ENCODE measurements at regions not wholly inside any gene's neighbourhood (a gene's known extent, or its start where the extent isn't known, plus 50 kb on each side); places are given as distances from the start of the nearest gene placed in this dataset.

DNA sequence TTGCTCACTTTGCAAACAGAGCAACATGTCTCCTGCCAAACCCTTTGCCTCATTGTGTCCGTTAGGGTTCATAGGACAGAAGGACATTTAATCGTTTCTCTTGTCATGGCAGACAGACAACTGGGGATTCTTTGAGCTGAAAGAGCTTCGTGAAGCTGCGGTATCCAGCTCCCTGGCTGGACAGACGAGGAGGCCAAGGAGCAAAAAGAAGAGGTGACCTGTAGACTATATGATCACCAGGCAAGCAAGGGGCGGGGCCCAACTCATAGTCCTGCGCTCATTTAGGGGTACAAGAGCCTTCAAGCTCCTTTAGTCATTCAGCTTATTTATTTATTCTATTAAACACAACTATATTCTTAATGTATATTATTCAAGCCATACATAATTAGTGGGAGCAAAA, 66.8 kb upstream of the VRK1 start:
- 89% methylated on average over 7 of the region's 7 CpGs; no CpG with 5 or more reads in 1 of the 2 experiments for WGBS, 2 experiments (ENCODE audit: extremely low coverage in 1 of 2, insufficient coverage in 1 of 2, insufficient read length in 1 of 2, insufficient replicate concordance in 2 of 2, low coverage in 1 of 2, low lambda C conversion rate in 2 of 2, missing lambda C conversion rate in 1 of 2)
- Histone ChIP-seq H2AK5ac (ENCODE audit: low read depth, low read length) (no peak overlapping the region), H2BK120ac (replicated peaks; ENCODE audit: low read depth, low read length) (no peak overlapping the region), H3K23me2 (ENCODE audit: low read depth, low read length) (no peaks in the 10 kb centered on the region), H2BK12ac (ENCODE audit: low read depth, low read length) (no peak overlapping the region), H3K36me3 (ENCODE audit: control insufficient read depth in 2 of 4, insufficient read depth in 4 of 4, low read length in 3 of 4) (no peaks in the 10 kb centered on the region), H2BK5ac (ENCODE audit: low read depth, low read length) (no peak overlapping the region), H3K79me1 (ENCODE audit: low read depth, low read length) (no peaks in the 10 kb centered on the region), H3K56ac (replicated peaks; ENCODE audit: insufficient read length, low read depth, low read length) (no peak overlapping the region), H4K91ac (replicated peaks; ENCODE audit: insufficient read length, low read length) (no peak overlapping the region), H2BK15ac (ENCODE audit: low read length) (no peak overlapping the region), H3K4me3 (ENCODE audit: extremely low read depth in 1 of 4, insufficient read depth in 2 of 4, low read depth in 3 of 4, low read length in 4 of 4) (no peak overlapping the region), H3K4me1 (replicated peaks in 1 of 4; ENCODE audit: control insufficient read depth in 3 of 4, insufficient read depth in 4 of 4, low read length in 3 of 4) (no peaks in the 10 kb centered on the region), H4K8ac (ENCODE audit: extremely low read depth, insufficient read depth, low read length) (no peak overlapping the region), H3K9ac (replicated peaks in 1 of 4; ENCODE audit: extremely low read depth in 1 of 4, low read depth in 3 of 4, low read length in 3 of 4) (no peak overlapping the region), H3K14ac (ENCODE audit: insufficient read length) (no peak overlapping the region), H3K23ac (ENCODE audit: insufficient read length) (no peak overlapping the region), H3K4ac (replicated peaks; ENCODE audit: insufficient read length, low read depth, low read length) (no peak overlapping the region), H2AFZ (ENCODE audit: low read length) (no peak overlapping the region), H3K18ac (ENCODE audit: extremely low read depth, low read length) (no peak overlapping the region), H3K27me3 (replicated peaks in 1 of 4; ENCODE audit: control insufficient read depth in 3 of 4, extremely low read depth in 1 of 4, insufficient read depth in 3 of 4, low read length in 3 of 4) (no peaks in the 10 kb centered on the region; a peak in 1 of 7 replicates), H3K9me3 (ENCODE audit: insufficient read depth in 2 of 2, low read depth in 1 of 2, low read length in 1 of 2) (no peaks in the 10 kb centered on the region), H4K5ac (ENCODE audit: insufficient read length, low read depth, low read length) (no peak overlapping the region), H2BK20ac (ENCODE audit: low read length) (no peak overlapping the region), H4K20me1 (replicated peaks in 1 of 2; ENCODE audit: control insufficient read depth in 1 of 2, insufficient read depth in 2 of 2, low read length in 2 of 2) (no peaks in the 10 kb centered on the region), H3K4me2 (ENCODE audit: insufficient read depth in 1 of 2, low read depth in 2 of 2, low read length in 2 of 2) (no peak overlapping the region), H3K79me2 (ENCODE audit: control insufficient read depth in 1 of 2, insufficient read depth in 2 of 2, low read length in 2 of 2) (no peaks in the 10 kb centered on the region), H3K27ac (ENCODE audit: low read depth, low read length) (no peak overlapping the region)
- no peak for DNase-seq (ENCODE audit: low read depth in 1 of 2, low spot score in 2 of 2)
- FAIRE-seq = no peak
- ChIA-PET CTCF (ENCODE audit: partially characterized antibody) (interaction anchor here (0.9 to 2.8 kb wide), 3 partner anchors 9 to 146 kb away, joined by 3 to 9 read pairs (median 5); no protein-coding TSS in a partner anchor), POLR2A (ENCODE audit: partially characterized antibody) (interaction anchor here (1.0 kb wide), 1 partner anchor 135 kb away, joined by 3 read pairs; no protein-coding TSS in a partner anchor)
- TF ChIP-seq BCL11A (IDR thresholded peaks at IDR 0.05; ENCODE audit: low read depth in 2 of 2, low read length in 2 of 2) (no peak), CEBPB (IDR thresholded peaks at IDR 0.05; ENCODE audit: low read depth, low read length) (no peak), MAFK (IDR thresholded peaks at IDR 0.05; ENCODE audit: low read depth, low read length) (no peak), RXRA (IDR thresholded peaks at IDR 0.05; ENCODE audit: insufficient read depth, low read depth, low read length) (no peak), CTBP2 (IDR thresholded peaks at IDR 0.05; ENCODE audit: borderline replicate concordance, insufficient read depth, insufficient read length, low read length) (no peak), RNF2 (IDR thresholded peaks at IDR 0.05; ENCODE audit: borderline replicate concordance, low read depth, low read length, missing control alignments, poor library complexity, severe bottlenecking) (no peak), TAF1 (IDR thresholded peaks at IDR 0.05; ENCODE audit: low read depth, low read length) (no peak), HDAC6 (IDR thresholded peaks at IDR 0.05; ENCODE audit: low read depth, low read length) (no peak), NRF1 (IDR thresholded peaks at IDR 0.05; ENCODE audit: low read depth, low read length) (no peak), SIX5 (IDR thresholded peaks at IDR 0.05; ENCODE audit: low read depth, low read length) (no peak), RFX5 (IDR thresholded peaks at IDR 0.05; ENCODE audit: borderline replicate concordance, low read depth, low read length) (no peak), SP4 (IDR thresholded peaks at IDR 0.05; ENCODE audit: low read length) (no peak), TBP (IDR thresholded peaks at IDR 0.05; ENCODE audit: low read depth, low read length) (no peak), NANOG (IDR thresholded peaks at IDR 0.05; ENCODE audit: insufficient read depth, low read depth, low read length, poor library complexity, severe bottlenecking) (no peak), TCF12 (IDR thresholded peaks at IDR 0.05; ENCODE audit: low read depth, low read length) (no peak)
